Lung (tissue), 11 donors: ENCODE measurements at regions not wholly inside any gene's neighbourhood (a gene's known extent, or its start where the extent isn't known, plus 50 kb on each side); places are given as distances from the start of the nearest gene placed in this dataset.
"Not testable (repeated sequence)": the region's sequence is repeated elsewhere in the genome, so short reads cannot be mapped to it uniquely, and the experiment has no call there.

Source experiments
- ATAC-seq: fragments of 200-7000 bp; cut with Tn5 transposase; one replicate; pipeline ENCODE4 v1.9.1; 2020; ENCODE audit warnings: moderate number of reproducible peaks; ENCODE audit not compliant: insufficient read depth, low FRiP score
- DNase-seq, 3 donors: peaks; one replicate each; pipeline ENCODE4 v3.0.0-alpha.2; 2013 to 2017
- H3K27ac ChIP-seq, 2 donors: one replicate each; pipeline ENCODE4 v1.5.1; 2013; ENCODE audit warnings: mild to moderate bottlenecking in 2 of 2, moderate library complexity in 2 of 2, control low read depth in 1 of 2, inconsistent platforms in 1 of 2, low read depth in 1 of 2, low read length in 1 of 2
- H3K27me3 ChIP-seq, 3 donors: one replicate each; pipeline ENCODE4 v1.5.1; 2013; ENCODE audit warnings: low read length in 2 of 3; ENCODE audit not compliant: control insufficient read depth in 3 of 3, insufficient read depth in 3 of 3
- H3K36me3 ChIP-seq, 4 donors: one replicate each; pipeline ENCODE4 v1.5.1; 2013; ENCODE audit warnings: low read length in 4 of 4, mild to moderate bottlenecking in 1 of 4, moderate library complexity in 1 of 4; ENCODE audit not compliant: control insufficient read depth in 4 of 4, insufficient read depth in 4 of 4
- H3K4me1 ChIP-seq, 5 donors: one replicate each; pipeline ENCODE4 v1.5.1; 2013; ENCODE audit warnings: low read length in 5 of 5, mild to moderate bottlenecking in 2 of 5, moderate library complexity in 1 of 5; ENCODE audit not compliant: control insufficient read depth in 5 of 5, insufficient read depth in 5 of 5
- H3K4me3 ChIP-seq: one replicate; pipeline ENCODE4 v1.5.1; 2013; ENCODE audit warnings: mild to moderate bottlenecking, control low read depth, moderate library complexity
- H3K9ac ChIP-seq, 2 donors: one replicate each; pipeline ENCODE4 v1.5.1; 2013; ENCODE audit warnings: low read length in 2 of 2, control low read depth in 1 of 2; ENCODE audit not compliant: insufficient read depth in 1 of 2
- H3K9me3 ChIP-seq, 4 donors: one replicate each; pipeline ENCODE4 v1.5.1; 2013; ENCODE audit warnings: low read length in 3 of 4, mild to moderate bottlenecking in 1 of 4, moderate library complexity in 1 of 4; ENCODE audit not compliant: control insufficient read depth in 4 of 4, insufficient read depth in 3 of 4
- CTCF ChIP-seq: IDR thresholded peaks from 2 replicates; pipeline ENCODE4 v1.5.1; 2012; ENCODE audit warnings: mild to moderate bottlenecking; ENCODE audit errors: control extremely low read depth, extremely low read depth
- WGBS, 2 donors: extraction: QIAGEN DNeasy Blood & Tissue Kit; methylation state at CpG; one replicate each; pipeline ENCODE4 v1.1.7; 2013; 5-methylcytosine and 5-hydroxymethylcytosine counted together
- donor health status: control.
- donor health status: control.
- donor health status: Bipolar disorder and iron deficiency.
- donor health status: healthy.
- donor health status: DM: yes; HTN: yes; CAD: no.

GRCh38 chr6:27805347-27805746, 106.8 kb downstream of the OR2B2 start:
- 91 to 92% methylated on average over 2 of the region's 2 CpGs for WGBS, 2 donors
- no peak overlapping the region for H3K9ac ChIP-seq
- H3K4me3 ChIP-seq, result no peak overlapping the region
- no peaks in the 10 kb centered on the region for H3K27me3 ChIP-seq
- H3K27ac ChIP-seq, result no peak overlapping the region
- DNase-seq, result no peak
- peaks cover 0 to 18% (median 7%) of the 10 kb centered on the region in 5 donors for H3K4me1 ChIP-seq
- H3K36me3 ChIP-seq, result no peaks in the 10 kb centered on the region
- no peak for TF ChIP-seq CTCF
- H3K9me3 ChIP-seq, result no peaks in the 10 kb centered on the region
- ATAC-seq, result no peak

GRCh38 chr6:27804851-27805250, 107.3 kb downstream of the OR2B2 start:
- 91 to 92% methylated on average over 4 of the region's 4 CpGs for WGBS, 2 donors
- H3K4me1 ChIP-seq, result peaks cover 0 to 18% (median 7%) of the 10 kb centered on the region in 5 donors
- no peak for TF ChIP-seq CTCF
- H3K27ac ChIP-seq, result no peak overlapping the region
- DNase-seq (no peak), ATAC-seq (no peak)
- no peaks in the 10 kb centered on the region for H3K9me3 ChIP-seq
- no peak overlapping the region for H3K9ac ChIP-seq
- H3K27me3 ChIP-seq, result no peaks in the 10 kb centered on the region
- no peak overlapping the region for H3K4me3 ChIP-seq
- H3K36me3 ChIP-seq, result no peaks in the 10 kb centered on the region

GRCh38 chr6:27800731-27801373, 111.3 kb downstream of the OR2B2 start:
- no peak for TF ChIP-seq CTCF
- no peak for DNase-seq
- H3K4me3 ChIP-seq, result no peak overlapping the region
- H3K9ac ChIP-seq, result no peak overlapping the region
- H3K36me3 ChIP-seq, result no peaks in the 10 kb centered on the region
- H3K9me3 ChIP-seq, result no peaks in the 10 kb centered on the region
- H3K4me1 ChIP-seq, result peaks cover 0 to 1% (median 0%) of the 10 kb centered on the region in 5 donors
- no peak overlapping the region for H3K27ac ChIP-seq
- H3K27me3 ChIP-seq, result no peaks in the 10 kb centered on the region
- WGBS, 2 donors, result 78 to 80% methylated on average over 2 of the region's 2 CpGs
- ATAC-seq, result no peak

- DNase-seq (no peak), ATAC-seq (no peak)
- Histone ChIP-seq H3K36me3 (no peaks in the 10 kb centered on the region), H3K4me3 (no peak overlapping the region), H3K27ac (no peak overlapping the region), H3K27me3 (no peaks in the 10 kb centered on the region), H3K9ac (no peak overlapping the region), H3K9me3 (no peaks in the 10 kb centered on the region), H3K4me1 (peaks cover 0 to 6% (median 2%) of the 10 kb centered on the region in 5 donors)
- 61 to 76% methylated on average over 1 of the region's 1 CpG for WGBS, 2 donors
- no peak for TF ChIP-seq CTCF
Observed at GRCh38 chr6:27797960-27798359, 114.2 kb downstream of the OR2B2 start.

- H3K27ac ChIP-seq, H3K27me3 ChIP-seq, H3K9me3 ChIP-seq, DNase-seq, H3K36me3 ChIP-seq, H3K9ac ChIP-seq, H3K4me3 ChIP-seq, H3K4me1 ChIP-seq, ATAC-seq: not testable (repeated sequence)
- 94 to 95% methylated on average over 8 of the region's 8 CpGs for WGBS, 2 donors
Observed at GRCh38 chr6:27796736-27797481, 115.3 kb downstream of the OR2B2 start.
